Heart right ventricle (tissue), 16 donors: ENCODE measurements at regions not wholly inside any gene's neighbourhood (a gene's known extent, or its start where the extent isn't known, plus 50 kb on each side); places are given as distances from the start of the nearest gene placed in this dataset.

ENCODE experiments used
- ATAC-seq, 8 donors: fragments of 200-7000 bp; cut with Tn5 transposase; one replicate each; pipeline ENCODE4 v1.9.1; 2020; ENCODE audit warnings: mild to moderate bottlenecking in 8 of 8, moderate library complexity in 8 of 8, moderate number of reproducible peaks in 1 of 8
- DNase-seq, 2 donors: peaks; one replicate each; pipeline ENCODE4 v3.0.0-alpha.2; 2020
- H3K27ac ChIP-seq, 10 donors: fragments of 200-600 bp; sonication (generic) in 2 of 10; one replicate each; pipeline versions ENCODE4 v1.5.0 to v1.8.0; 2020 to 2022; ENCODE audit warnings: mild to moderate bottlenecking in 3 of 10
- H3K27me3 ChIP-seq, 7 donors: fragments of 200-600 bp; one replicate each; pipeline ENCODE4 v1.8.0; 2021 to 2022; ENCODE audit warnings: mild to moderate bottlenecking in 2 of 7
- H3K36me3 ChIP-seq, 9 donors: fragments of 200-600 bp; sonication (generic) in 1 of 9; one replicate each; pipeline versions ENCODE4 v1.5.0 to v1.8.0; 2020 to 2022; ENCODE audit warnings: mild to moderate bottlenecking in 2 of 9
- H3K4me1 ChIP-seq, 9 donors: fragments of 200-600 bp; sonication (generic) in 1 of 9; one replicate each; pipeline versions ENCODE4 v1.5.0 to v1.8.0; 2020 to 2022; ENCODE audit warnings: mild to moderate bottlenecking in 4 of 9
- H3K4me3 ChIP-seq, 10 donors: fragments of 200-600 bp; sonication (generic) in 2 of 10; one replicate each; pipeline versions ENCODE4 v1.5.0 to v1.8.0; 2020 to 2022; ENCODE audit warnings: mild to moderate bottlenecking in 7 of 10, moderate library complexity in 2 of 10
- H3K9me3 ChIP-seq, 11 donors: fragments of 200-600 bp in 10 of 11; sonication (generic) in 2 of 11; one replicate each; pipeline versions ENCODE4 v1.5.0 to v1.8.0; 2013 to 2022; ENCODE audit warnings: mild to moderate bottlenecking in 2 of 11, control low read depth in 1 of 11, moderate library complexity in 1 of 11
- WGBS, 2 donors: extraction: QIAGEN DNeasy Blood & Tissue Kit; methylation state at CpG; one replicate each; pipeline ENCODE4 v1.1.7; 2013; ENCODE audit warnings: inconsistent platforms in 1 of 2; 5-methylcytosine and 5-hydroxymethylcytosine counted together
- intact Hi-C, 10 donors: fragments of 100-400 bp; cut with DNase I; formaldehyde crosslinking; loops; one replicate each; pipeline versions ENCODE4 v1.11.1 to v1.14.2; 2022
- TF ChIP-seq, protein P1 (sequence below), 9 donors: fragments of 200-600 bp; sonication (generic) in 2 of 9; IDR thresholded peaks; one replicate each; pipeline versions ENCODE4 v1.5.0 to v1.8.0; 2021 to 2022; ENCODE audit warnings: antibody characterized with exemption in 9 of 9, mild to moderate bottlenecking in 5 of 9, moderate library complexity in 1 of 9
- donor health status: Arrhythmogenic right ventricular cardiomyopathy.
- donor health status: ischemic (EF 13 %, LVEDD 7.1; RV severe dilation, severe dysfunction).
- donor health status: healthy with polysubstance abuse.
- donor health status: DM: no; HTN: yes; CAD: no.
- donor health status: DM: no; HTN: no; CAD: no.
- donor health status: ischemic (EF 25% LVEDD 6.9; RV normal size, moderate dysfunction).
- donor health status: ischemic (EF 25% LVEDD 5.7; RV mildly dilated, moderate dysfunction).
- donor health status: healthy.
- donor health status: DM: yes; HTN: yes; CAD: no.
- donor health status: Ischemic cardiomyopathy.
- donor health status: ischemic (EF 35%, LVEDD 5.7; RV mildly dilated, moderate dysfunction).
- donor health status: nonischemic (EF 11% LVEDD 7.7; RV severe dilation, severe dysfunction).
- donor health status: DM: yes; HTN: yes; CAD: no.
- donor health status: PGD.
- donor health status: ischemic (EF 29% LVEDD 5.4; RV normal size, mild dysfunction).
- donor health status: nonischemic (EF 23%, LVEDD 6.1; RV moderate dilation, normal function).

DNA sequence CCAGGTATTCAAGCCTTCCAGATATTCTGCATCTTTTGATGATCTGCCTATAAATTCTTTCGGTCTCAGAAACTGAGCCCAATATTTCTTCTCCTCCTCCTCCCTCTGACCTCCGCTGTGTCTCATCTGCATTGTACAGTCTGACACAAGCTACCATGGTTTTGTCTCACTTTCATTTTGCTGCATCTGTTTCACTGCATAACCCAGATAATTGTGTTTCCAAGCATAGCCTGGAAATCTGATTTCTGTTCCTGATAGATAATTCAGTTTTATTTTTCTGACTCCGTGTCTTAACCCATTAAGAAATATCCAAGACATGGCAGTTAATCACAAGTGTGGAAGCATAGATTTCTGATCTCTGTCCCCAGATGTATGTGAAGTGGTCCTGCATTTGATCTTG is 374.2 kb upstream of the SEMA3A start:
- Histone ChIP-seq H3K27me3 (no peaks in the 10 kb centered on the region), H3K27ac (no peak overlapping the region), H3K4me1 (no peaks in the 10 kb centered on the region), H3K4me3 (no peak overlapping the region), H3K9me3 (no peaks in the 10 kb centered on the region), H3K36me3 (no peaks in the 10 kb centered on the region)
- 91 to 92% methylated on average over 3 of the region's 3 CpGs for WGBS, 2 donors
- TF ChIP-seq, protein P1, sequence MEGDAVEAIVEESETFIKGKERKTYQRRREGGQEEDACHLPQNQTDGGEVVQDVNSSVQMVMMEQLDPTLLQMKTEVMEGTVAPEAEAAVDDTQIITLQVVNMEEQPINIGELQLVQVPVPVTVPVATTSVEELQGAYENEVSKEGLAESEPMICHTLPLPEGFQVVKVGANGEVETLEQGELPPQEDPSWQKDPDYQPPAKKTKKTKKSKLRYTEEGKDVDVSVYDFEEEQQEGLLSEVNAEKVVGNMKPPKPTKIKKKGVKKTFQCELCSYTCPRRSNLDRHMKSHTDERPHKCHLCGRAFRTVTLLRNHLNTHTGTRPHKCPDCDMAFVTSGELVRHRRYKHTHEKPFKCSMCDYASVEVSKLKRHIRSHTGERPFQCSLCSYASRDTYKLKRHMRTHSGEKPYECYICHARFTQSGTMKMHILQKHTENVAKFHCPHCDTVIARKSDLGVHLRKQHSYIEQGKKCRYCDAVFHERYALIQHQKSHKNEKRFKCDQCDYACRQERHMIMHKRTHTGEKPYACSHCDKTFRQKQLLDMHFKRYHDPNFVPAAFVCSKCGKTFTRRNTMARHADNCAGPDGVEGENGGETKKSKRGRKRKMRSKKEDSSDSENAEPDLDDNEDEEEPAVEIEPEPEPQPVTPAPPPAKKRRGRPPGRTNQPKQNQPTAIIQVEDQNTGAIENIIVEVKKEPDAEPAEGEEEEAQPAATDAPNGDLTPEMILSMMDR (IDR thresholded peaks at IDR 0.05): no peak
- DNase-seq (no peak), ATAC-seq (no peak)
- intact Hi-C loops: no loop called here

DNA sequence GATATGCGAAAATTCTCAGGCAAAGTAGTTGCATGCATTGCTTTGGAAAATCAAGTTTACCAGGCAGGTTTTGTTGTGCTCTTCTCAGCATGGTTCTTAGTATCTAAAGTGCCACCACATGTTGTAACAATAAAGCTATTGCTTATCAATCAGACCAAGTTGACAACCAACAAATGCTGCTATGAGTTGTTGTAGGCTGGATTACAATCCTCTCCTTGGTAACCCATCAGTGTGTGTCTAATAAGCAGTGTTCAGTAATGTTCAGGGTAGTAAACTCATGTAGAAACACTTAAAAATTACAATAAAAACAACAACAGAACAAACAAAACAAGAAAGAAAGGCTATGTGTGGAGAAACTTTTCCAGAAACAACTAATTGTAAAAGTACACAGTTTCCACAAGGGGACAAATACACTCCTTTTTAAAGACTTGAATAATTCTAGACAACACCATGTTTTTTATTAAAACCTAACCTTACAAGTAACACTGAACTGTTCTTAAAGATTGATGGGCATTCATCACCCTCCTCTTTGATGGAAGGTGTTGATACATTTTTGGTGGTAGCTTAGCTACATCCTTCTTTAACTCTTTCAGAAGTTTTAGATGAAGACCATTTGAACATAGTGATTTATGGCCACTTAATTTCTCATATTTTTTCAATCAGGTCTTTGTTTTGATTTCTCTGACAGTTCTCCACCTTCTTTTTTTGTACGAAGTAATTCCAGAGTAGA is 370.9 kb upstream of the SEMA3A start:
- Histone ChIP-seq H3K27me3 (no peaks in the 10 kb centered on the region), H3K27ac (no peak overlapping the region), H3K4me3 (no peak overlapping the region), H3K36me3 (no peaks in the 10 kb centered on the region), H3K9me3 (no peaks in the 10 kb centered on the region), H3K4me1 (no peaks in the 10 kb centered on the region)
- WGBS, 2 donors: 86% methylated on average over 2 of the region's 2 CpGs
- DNase-seq: no peak
- ATAC-seq: no peak
- intact Hi-C loops: no loop called here
- TF ChIP-seq, protein P1 (IDR thresholded peaks at IDR 0.05): no peak

DNA sequence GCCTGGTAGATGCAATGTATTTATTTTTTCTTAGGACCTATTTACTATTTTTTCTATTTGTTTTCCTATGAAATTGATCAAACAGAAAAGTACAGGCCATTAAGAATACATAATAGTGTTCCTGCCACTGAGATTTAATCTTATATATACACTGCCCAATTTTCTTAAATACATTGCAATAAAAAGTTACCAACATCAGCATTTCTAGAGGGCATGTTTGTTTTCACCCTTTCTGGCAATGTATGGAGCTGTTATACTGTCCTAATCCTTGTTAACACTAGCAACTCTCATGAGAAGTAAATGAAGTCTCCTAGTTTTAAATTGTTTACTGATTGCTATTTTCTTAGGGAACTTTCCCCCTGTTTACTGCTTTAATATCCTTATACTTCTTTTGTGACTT is 359.1 kb upstream of the SEMA3A start:
- H3K36me3 ChIP-seq: no peaks in the 10 kb centered on the region
- H3K27ac ChIP-seq: no peak overlapping the region
- no peaks in the 10 kb centered on the region for H3K27me3 ChIP-seq
- no peak for ATAC-seq
- intact Hi-C loops: no loop called here
- no peak for DNase-seq
- TF ChIP-seq, protein P1 (IDR thresholded peaks at IDR 0.05): no peak
- H3K9me3 ChIP-seq: peaks cover 0 to 35% (median 9%) of the 10 kb centered on the region in 11 donors
- peaks cover 0 to 4% (median 0%) of the 10 kb centered on the region in 9 donors for H3K4me1 ChIP-seq
- H3K4me3 ChIP-seq: no peak overlapping the region

DNA sequence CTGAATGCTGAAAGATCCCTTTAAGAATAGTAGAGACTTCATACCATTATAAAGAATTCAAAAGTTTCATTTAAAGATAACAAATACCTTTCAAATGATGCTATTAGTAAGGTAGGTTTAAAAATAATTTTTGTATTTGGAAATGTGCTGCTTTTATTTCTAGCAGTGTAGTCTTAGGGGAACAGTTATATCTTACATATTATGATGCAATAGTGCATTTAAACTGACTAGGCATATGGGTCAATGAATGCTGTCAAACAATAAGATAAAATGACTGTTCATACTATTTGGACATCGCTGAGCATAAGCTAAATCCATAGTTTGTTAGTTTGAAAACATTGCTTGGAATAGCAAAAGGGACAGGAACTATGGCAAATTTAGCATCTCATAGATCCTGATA is 354.8 kb upstream of the SEMA3A start:
- Histone ChIP-seq H3K36me3 (no peaks in the 10 kb centered on the region), H3K4me3 (no peak overlapping the region), H3K27ac (no peak overlapping the region), H3K9me3 (no peaks in the 10 kb centered on the region), H3K4me1 (peaks cover 0 to 5% (median 0%) of the 10 kb centered on the region in 9 donors), H3K27me3 (no peaks in the 10 kb centered on the region)
- intact Hi-C loops: no loop called here
- no peak for DNase-seq
- TF ChIP-seq, protein P1 (IDR thresholded peaks at IDR 0.05): no peak
- ATAC-seq: no peak
- 0 to 67% methylated on average over 1 of the region's 1 CpG for WGBS, 2 donors
